H1 (cell line): ENCODE measurements at regions not wholly inside any gene's neighbourhood (a gene's known extent, or its start where the extent isn't known, plus 50 kb on each side); places are given as distances from the start of the nearest gene placed in this dataset.

Source experiments
- CTCF ChIA-PET: fragments of 300-600 bp; sonication (Branson Sonifier 250); formaldehyde crosslinking; loops from one replicate; lab custom pipeline; 2021; ENCODE audit not compliant: partially characterized antibody; lab: Charles Lee
- POLR2A ChIA-PET: fragments of 300-600 bp; sonication (Branson Sonifier 250); formaldehyde crosslinking; loops from one replicate; lab custom pipeline; 2021; ENCODE audit warnings: inconsistent platforms; ENCODE audit not compliant: partially characterized antibody; lab: Charles Lee
- DNase-seq, 2 experiments: peaks; one replicate each; pipeline versions ENCODE4 v3.0.0 to v3.0.0-alpha.2; 2010 to 2022; ENCODE audit warnings: low spot score in 2 of 2, low read depth in 1 of 2, mixed read lengths in 1 of 2
- FAIRE-seq: peaks from 2 replicates; lab custom pipeline; 2011; peaks lifted over from hg19 to GRCh38; lab: Jason Lieb, UNC
- H2AFZ ChIP-seq: 2 replicates; pipeline ENCODE4 v1.8.1; 2012; ENCODE audit warnings: low read length, inconsistent platforms
- H2AK5ac ChIP-seq: 2 replicates; pipeline ENCODE4 v1.6.1; 2013; ENCODE audit warnings: low read depth, low read length
- H2BK120ac ChIP-seq: replicated peaks from 2 replicates; pipeline ENCODE3; 2013; ENCODE audit warnings: low read depth, low read length, inconsistent platforms
- H2BK12ac ChIP-seq: 2 replicates; pipeline ENCODE4 v1.6.1; 2013; ENCODE audit warnings: low read depth, low read length
- H2BK15ac ChIP-seq: 2 replicates; pipeline ENCODE4 v1.6.1; 2013; ENCODE audit warnings: low read length
- H2BK20ac ChIP-seq: 2 replicates; pipeline ENCODE4 v1.6.1; 2013; ENCODE audit warnings: low read length
- H2BK5ac ChIP-seq: 2 replicates; pipeline ENCODE4 v1.6.1; 2013; ENCODE audit warnings: low read depth, low read length
- H3K14ac ChIP-seq: 2 replicates; pipeline ENCODE4 v1.6.1; 2013; ENCODE audit warnings: inconsistent platforms; ENCODE audit not compliant: insufficient read length
- H3K18ac ChIP-seq: 2 replicates; pipeline ENCODE4 v1.6.1; 2013; ENCODE audit warnings: low read length; ENCODE audit errors: extremely low read depth
- H3K23ac ChIP-seq: 2 replicates; pipeline ENCODE4 v1.6.1; 2013; ENCODE audit warnings: inconsistent platforms; ENCODE audit not compliant: insufficient read length
- H3K23me2 ChIP-seq: 2 replicates; pipeline ENCODE4 v1.6.1; 2013; ENCODE audit warnings: low read depth, low read length
- H3K27ac ChIP-seq: 2 replicates; pipeline ENCODE4 v1.6.1; 2011; ENCODE audit warnings: low read depth, low read length, inconsistent platforms
- H3K27me3 ChIP-seq, 4 experiments: replicated peaks in 1 of 4; 1 replicate in 1 of 4; 2 replicates in 3 of 4; pipeline versions ENCODE4 v1.6.1 to v1.8.1; 2011 to 2013; ENCODE audit warnings: low read length in 3 of 4, mild to moderate bottlenecking in 3 of 4, inconsistent platforms in 2 of 4, mixed read lengths in 2 of 4, moderate library complexity in 1 of 4; ENCODE audit not compliant: control insufficient read depth in 3 of 4, insufficient read depth in 3 of 4; ENCODE audit errors: extremely low read depth in 1 of 4
- H3K36me3 ChIP-seq, 4 experiments: 2 replicates each; pipeline versions ENCODE4 v1.6.1 to v1.8.1; 2011 to 2013; ENCODE audit warnings: mild to moderate bottlenecking in 4 of 4, low read length in 3 of 4, moderate library complexity in 2 of 4, control low read depth in 1 of 4, inconsistent platforms in 1 of 4; ENCODE audit not compliant: insufficient read depth in 4 of 4, control insufficient read depth in 2 of 4
- H3K4ac ChIP-seq: replicated peaks from 2 replicates; pipeline ENCODE3; 2013; ENCODE audit warnings: low read length, low read depth, mixed read lengths, inconsistent platforms; ENCODE audit not compliant: insufficient read length
- H3K4me1 ChIP-seq, 4 experiments: replicated peaks in 1 of 4; 1 replicate in 1 of 4; 2 replicates in 3 of 4; pipeline versions ENCODE4 v1.6.1 to v1.8.1; 2011 to 2013; ENCODE audit warnings: low read length in 3 of 4, inconsistent platforms in 2 of 4, mixed read lengths in 1 of 4; ENCODE audit not compliant: insufficient read depth in 4 of 4, control insufficient read depth in 3 of 4
- H3K4me2 ChIP-seq, 2 experiments: 2 replicates each; pipeline versions ENCODE4 v1.6.1 to v1.8.1; 2011 to 2013; ENCODE audit warnings: low read depth in 2 of 2, low read length in 2 of 2, control low read depth in 1 of 2, inconsistent platforms in 1 of 2, mild to moderate bottlenecking in 1 of 2; ENCODE audit not compliant: insufficient read depth in 1 of 2
- H3K4me3 ChIP-seq, 4 experiments: fragments of 200-600, 300-600 bp in 1 of 4; sonication (generic), shearing (Covaris generic), sonication (Bioruptor Twin) in 1 of 4; 2 replicates each; pipeline versions ENCODE4 v1.5.1 to v1.8.1; 2011 to 2016; ENCODE audit warnings: low read length in 4 of 4, low read depth in 3 of 4, control low read depth in 2 of 4, inconsistent platforms in 2 of 4, mild to moderate bottlenecking in 2 of 4, mixed read lengths in 1 of 4, moderate library complexity in 1 of 4; ENCODE audit not compliant: insufficient read depth in 2 of 4; ENCODE audit errors: extremely low read depth in 1 of 4
- H3K56ac ChIP-seq: replicated peaks from 2 replicates; pipeline ENCODE3; 2013; ENCODE audit warnings: low read depth, mild to moderate bottlenecking, mixed read lengths, low read length, inconsistent platforms; ENCODE audit not compliant: insufficient read length
- H3K79me1 ChIP-seq: 2 replicates; pipeline ENCODE4 v1.6.1; 2013; ENCODE audit warnings: low read depth, low read length, control low read depth
- H3K79me2 ChIP-seq, 2 experiments: 2 replicates each; pipeline versions ENCODE4 v1.6.1 to v1.8.1; 2012 to 2013; ENCODE audit warnings: low read length in 2 of 2, mild to moderate bottlenecking in 2 of 2, inconsistent platforms in 1 of 2; ENCODE audit not compliant: insufficient read depth in 2 of 2, control insufficient read depth in 1 of 2
- H3K9ac ChIP-seq, 4 experiments: replicated peaks in 1 of 4; 1 replicate in 1 of 4; 2 replicates in 3 of 4; pipeline versions ENCODE4 v1.6.1 to v1.8.1; 2011 to 2013; ENCODE audit warnings: low read depth in 3 of 4, low read length in 3 of 4, control low read depth in 2 of 4, mild to moderate bottlenecking in 2 of 4, moderate library complexity in 2 of 4, inconsistent platforms in 1 of 4; ENCODE audit errors: extremely low read depth in 1 of 4
- H3K9me3 ChIP-seq, 2 experiments: 2 replicates each; pipeline versions ENCODE4 v1.6.1 to v1.8.1; 2012 to 2013; ENCODE audit warnings: mild to moderate bottlenecking in 2 of 2, moderate library complexity in 2 of 2, control low read depth in 1 of 2, inconsistent platforms in 1 of 2, low read depth in 1 of 2, low read length in 1 of 2, mixed read lengths in 1 of 2; ENCODE audit not compliant: insufficient read depth in 2 of 2
- H4K20me1 ChIP-seq, 2 experiments: replicated peaks in 1 of 2; 2 replicates each; pipeline versions ENCODE3 to v1.8.1; 2011 to 2013; ENCODE audit warnings: inconsistent platforms in 2 of 2, low read length in 2 of 2, mild to moderate bottlenecking in 1 of 2; ENCODE audit not compliant: insufficient read depth in 2 of 2, control insufficient read depth in 1 of 2
- H4K5ac ChIP-seq: 2 replicates; pipeline ENCODE4 v1.6.1; 2013; ENCODE audit warnings: low read length, low read depth, mixed read lengths, inconsistent platforms; ENCODE audit not compliant: insufficient read length
- H4K8ac ChIP-seq: 2 replicates; pipeline ENCODE4 v1.8.0; 2013; ENCODE audit warnings: mild to moderate bottlenecking, moderate library complexity, low read length, inconsistent platforms; ENCODE audit not compliant: insufficient read depth; ENCODE audit errors: extremely low read depth
- H4K91ac ChIP-seq: replicated peaks from 2 replicates; pipeline ENCODE3; 2013; ENCODE audit warnings: low read length, mixed read lengths, inconsistent platforms; ENCODE audit not compliant: insufficient read length
- RNF2 ChIP-seq: fragments of 200-900, 300-1000 bp; sonication (generic); IDR thresholded peaks from 2 replicates; pipeline ENCODE4 v1.7.1; 2016; ENCODE audit warnings: borderline replicate concordance, low read depth, mild to moderate bottlenecking, antibody characterized with exemption, low read length; ENCODE audit not compliant: poor library complexity, severe bottlenecking; ENCODE audit errors: missing control alignments
- SIRT6 ChIP-seq: IDR thresholded peaks from one replicate; pipeline ENCODE4 v1.7.1; 2012; ENCODE audit warnings: low read length, inconsistent platforms
- YY1 ChIP-seq: IDR thresholded peaks from 2 replicates; pipeline ENCODE4 v1.6.1; 2011; ENCODE audit warnings: low read depth, mild to moderate bottlenecking, low read length
- WGBS, 2 experiments: shearing (Covaris generic) in 1 of 2; methylation state at CpG; one replicate each; pipeline versions ENCODE4 v1.1.6 to v1.1.7; 2013 to 2015; ENCODE audit warnings: low lambda C conversion rate in 2 of 2, mixed read lengths in 2 of 2, inconsistent platforms in 1 of 2, low coverage in 1 of 2, missing lambda C conversion rate in 1 of 2; ENCODE audit not compliant: insufficient replicate concordance in 2 of 2, insufficient coverage in 1 of 2, insufficient read length in 1 of 2; ENCODE audit errors: extremely low coverage in 1 of 2, missing lambda C conversion rate in 1 of 2; 5-methylcytosine and 5-hydroxymethylcytosine counted together

GRCh38 chr7:91492317-91492716 is 228.1 kb downstream of the FZD1 start:
- TF ChIP-seq RNF2 (no peak), YY1 (no peak), SIRT6 (no peak)
- TF ChIP-seq, all 59 proteins: peak for 0
- Histone ChIP-seq H3K23ac (no peak overlapping the region), H3K36me3 (no peaks in the 10 kb centered on the region), H3K27ac (no peak overlapping the region), H2BK12ac (no peak overlapping the region), H3K18ac (no peak overlapping the region), H3K79me2 (no peaks in the 10 kb centered on the region), H2BK120ac (no peak overlapping the region), H3K4me1 (no peaks in the 10 kb centered on the region), H2BK5ac (no peak overlapping the region), H2AFZ (no peak overlapping the region), H3K9ac (no peak overlapping the region), H3K4me2 (no peak overlapping the region), H4K8ac (no peak overlapping the region), H3K9me3 (no peaks in the 10 kb centered on the region; a peak in 1 of 4 replicates), H3K4ac (no peak overlapping the region), H4K91ac (no peak overlapping the region), H3K56ac (no peak overlapping the region), H3K79me1 (no peaks in the 10 kb centered on the region), H3K27me3 (no peaks in the 10 kb centered on the region), H3K4me3 (no peak overlapping the region), H2BK15ac (no peak overlapping the region), H4K20me1 (no peaks in the 10 kb centered on the region), H4K5ac (no peak overlapping the region), H3K14ac (no peak overlapping the region), H3K23me2 (no peaks in the 10 kb centered on the region), H2BK20ac (no peak overlapping the region), H2AK5ac (no peak overlapping the region)
- no peak for FAIRE-seq
- WGBS, 2 experiments: 82% methylated on average over 2 of the region's 2 CpGs; no CpG with 5 or more reads in 1 of the 2 experiments
- POLR2A ChIA-PET: no interaction called here
- CTCF ChIA-PET: interaction anchor here (1.1 kb wide), 1 partner anchor 338 kb away, joined by 3 read pairs; no protein-coding TSS in a partner anchor
- no peak for DNase-seq
